ENCODE measurements at regions not wholly inside any gene's neighbourhood (a gene's known extent, or its start where the extent isn't known, plus 50 kb on each side); places are given as distances from the start of the nearest gene placed in this dataset.

GRCh38 chr2:116440104-116440653 lies 1374.3 kb upstream of the DDX18 start:
- no peak for TF ChIP-seq CTCF (IDR thresholded peaks at IDR 0.05)
- Mint-ChIP-seq H3K36me3 (no peaks in the 10 kb centered on the region), H3K9me3 (peaks cover 0 to 8% (median under 1%) of the 10 kb centered on the region in 7 donors), H3K27me3 (ENCODE audit: low read depth in 3 of 3) (no peaks in the 10 kb centered on the region), H3K4me3 (no peak overlapping the region), H3K4me1 (no peaks in the 10 kb centered on the region), H3K27ac (no peak overlapping the region)
- Histone ChIP-seq H3K4me3 (replicated peaks in 1 of 3; ENCODE audit: low read depth in 2 of 3, low read length in 3 of 3) (no peak overlapping the region), H3K9ac (ENCODE audit: insufficient read depth, low read length, poor library complexity, severe bottlenecking) (no peak overlapping the region), H3K36me3 (replicated peaks in 1 of 2; ENCODE audit: control insufficient read depth in 1 of 2, insufficient read depth in 2 of 2, low read length in 2 of 2) (no peaks in the 10 kb centered on the region), H3K79me2 (ENCODE audit: insufficient read depth, low read length) (no peaks in the 10 kb centered on the region), H3K4me1 (ENCODE audit: control insufficient read depth in 1 of 2, insufficient read depth in 2 of 2, low read length in 2 of 2) (no peaks in the 10 kb centered on the region), H3K27me3 (ENCODE audit: control insufficient read depth in 2 of 2, insufficient read depth in 2 of 2, low read length in 2 of 2) (no peaks in the 10 kb centered on the region), H3K27ac (ENCODE audit: low read depth in 1 of 2, low read length in 2 of 2) (no peak overlapping the region), H2AFZ (ENCODE audit: insufficient read depth, low read depth, low read length, poor library complexity, severe bottlenecking) (no peak overlapping the region), H3K9me3 (replicated peaks in 1 of 2; ENCODE audit: control insufficient read depth in 1 of 2, insufficient read depth in 1 of 2, low read length in 2 of 2) (peaks cover 7 to 14% of the 10 kb centered on the region in 2 donors), H4K20me1 (ENCODE audit: insufficient read depth, low read length) (no peaks in the 10 kb centered on the region), H3K4me2 (replicated peaks; ENCODE audit: extremely low read depth, low read length, poor library complexity, severe bottlenecking) (no peak overlapping the region)
- intact Hi-C loops (cut with micrococcal nuclease): no loop called here
- no peak for DNase-seq
- WGBS (ENCODE audit: insufficient coverage): no CpG with 5 or more reads among the region's 5 CpGs

- Histone ChIP-seq H3K4me1 (ENCODE audit: control insufficient read depth in 1 of 2, insufficient read depth in 2 of 2, low read length in 2 of 2) (no peaks in the 10 kb centered on the region), H3K4me2 (replicated peaks; ENCODE audit: extremely low read depth, low read length, poor library complexity, severe bottlenecking) (no peak overlapping the region), H3K79me2 (ENCODE audit: insufficient read depth, low read length) (no peaks in the 10 kb centered on the region), H4K20me1 (ENCODE audit: insufficient read depth, low read length) (no peaks in the 10 kb centered on the region), H3K4me3 (replicated peaks in 1 of 3; ENCODE audit: low read depth in 2 of 3, low read length in 3 of 3) (no peak overlapping the region), H3K27ac (ENCODE audit: low read depth in 1 of 2, low read length in 2 of 2) (no peak overlapping the region), H2AFZ (ENCODE audit: insufficient read depth, low read depth, low read length, poor library complexity, severe bottlenecking) (no peak overlapping the region), H3K9ac (ENCODE audit: insufficient read depth, low read length, poor library complexity, severe bottlenecking) (no peak overlapping the region), H3K36me3 (replicated peaks in 1 of 2; ENCODE audit: control insufficient read depth in 1 of 2, insufficient read depth in 2 of 2, low read length in 2 of 2) (no peaks in the 10 kb centered on the region), H3K9me3 (replicated peaks in 1 of 2; ENCODE audit: control insufficient read depth in 1 of 2, insufficient read depth in 1 of 2, low read length in 2 of 2) (peaks cover 7 to 14% of the 10 kb centered on the region in 2 donors), H3K27me3 (ENCODE audit: control insufficient read depth in 2 of 2, insufficient read depth in 2 of 2, low read length in 2 of 2) (no peaks in the 10 kb centered on the region)
- no peak overlapping the region for H3K4me3 Mint-ChIP-seq
- no peak for DNase-seq
- no peak overlapping the region for H3K27ac Mint-ChIP-seq
- no peaks in the 10 kb centered on the region for H3K4me1 Mint-ChIP-seq
- WGBS (ENCODE audit: insufficient coverage): 83% methylated on average over 2 of the region's 3 CpGs
- peaks cover 0 to 6% (median 0%) of the 10 kb centered on the region in 7 donors for H3K9me3 Mint-ChIP-seq
- H3K27me3 Mint-ChIP-seq (ENCODE audit: low read depth in 3 of 3): no peaks in the 10 kb centered on the region
- intact Hi-C loops (cut with micrococcal nuclease): no loop called here
- H3K36me3 Mint-ChIP-seq: no peaks in the 10 kb centered on the region
- TF ChIP-seq CTCF (IDR thresholded peaks at IDR 0.05): no peak
These were observed 1372.1 kb upstream of the DDX18 start for GRCh38 chr2:116442418-116442817.
